ENCODE measurements at regions not wholly inside any gene's neighbourhood (a gene's known extent, or its start where the extent isn't known, plus 50 kb on each side); places are given as distances from the start of the nearest gene placed in this dataset.

- no peak overlapping the region for H3K4me3 ChIP-seq
- WGBS, 2 donors = 44 to 64% methylated on average over 1 of the region's 1 CpG
- H3K27ac ChIP-seq = no peak overlapping the region
- H3K27me3 ChIP-seq = no peaks in the 10 kb centered on the region
- no peaks in the 10 kb centered on the region for H3K4me1 ChIP-seq
- intact Hi-C loops (cut with DNase I) = no loop called here
- no peaks in the 10 kb centered on the region for H3K9me3 ChIP-seq
- TF ChIP-seq POLR2A (IDR thresholded peaks at IDR 0.05) = no peak
- no peak for TF ChIP-seq CTCF (IDR thresholded peaks at IDR 0.05)
- no peak for DNase-seq
- no peaks in the 10 kb centered on the region for H3K36me3 ChIP-seq
These were observed 552.6 kb downstream of the PCDH19 start for GRCh38 chrX:99857455-99857854.

GRCh38 chrX:99833821-99834220 is 576.3 kb downstream of the PCDH19 start:
- Histone ChIP-seq H3K27ac (no peak overlapping the region), H3K4me3 (no peak overlapping the region), H3K27me3 (no peaks in the 10 kb centered on the region), H3K36me3 (no peaks in the 10 kb centered on the region), H3K4me1 (no peaks in the 10 kb centered on the region), H3K9me3 (no peaks in the 10 kb centered on the region)
- 26 to 46% methylated on average over 1 of the region's 1 CpG for WGBS, 2 donors
- DNase-seq = no peak
- no peak for TF ChIP-seq POLR2A (IDR thresholded peaks at IDR 0.05)
- no peak for TF ChIP-seq CTCF (IDR thresholded peaks at IDR 0.05)
- intact Hi-C loops (cut with DNase I) = no loop called here

GRCh38 chrX:99820197-99820596 is 589.9 kb downstream of the PCDH19 start:
- Histone ChIP-seq H3K36me3 (no peaks in the 10 kb centered on the region), H3K9me3 (no peaks in the 10 kb centered on the region), H3K27ac (no peak overlapping the region), H3K4me3 (no peak overlapping the region), H3K27me3 (no peaks in the 10 kb centered on the region), H3K4me1 (no peaks in the 10 kb centered on the region)
- 39% methylated on average over 2 of the region's 2 CpGs; no CpG with 5 or more reads in 1 of the 2 donors for WGBS, 2 donors
- intact Hi-C loops (cut with DNase I) = no loop called here
- TF ChIP-seq POLR2A (IDR thresholded peaks at IDR 0.05) (no peak), CTCF (IDR thresholded peaks at IDR 0.05) (no peak)
- DNase-seq = no peak

GRCh38 chrX:99800016-99800415 is 610.1 kb downstream of the PCDH19 start:
- Histone ChIP-seq H3K36me3 (no peaks in the 10 kb centered on the region), H3K9me3 (peaks cover 0 to 11% (median 0%) of the 10 kb centered on the region in 3 donors), H3K27ac (no peak overlapping the region), H3K27me3 (no peaks in the 10 kb centered on the region), H3K4me3 (no peak overlapping the region), H3K4me1 (no peaks in the 10 kb centered on the region)
- WGBS, 2 donors = 87 to 89% methylated on average over 1 of the region's 1 CpG
- TF ChIP-seq POLR2A (IDR thresholded peaks at IDR 0.05) = no peak
- TF ChIP-seq CTCF (IDR thresholded peaks at IDR 0.05) = no peak
- no peak for DNase-seq
- intact Hi-C loops (cut with DNase I) = no loop called here

- Histone ChIP-seq H3K4me3 (no peak overlapping the region), H3K9me3 (peaks cover 0 to 11% (median 0%) of the 10 kb centered on the region in 3 donors), H3K27me3 (no peaks in the 10 kb centered on the region), H3K4me1 (no peaks in the 10 kb centered on the region), H3K36me3 (no peaks in the 10 kb centered on the region), H3K27ac (no peak overlapping the region)
- intact Hi-C loops (cut with DNase I) = no loop called here
- 44 to 48% methylated on average over 3 of the region's 3 CpGs for WGBS, 2 donors
- TF ChIP-seq POLR2A (IDR thresholded peaks at IDR 0.05) = no peak
- TF ChIP-seq CTCF (IDR thresholded peaks at IDR 0.05) = no peak
- no peak for DNase-seq
These were observed 611.1 kb downstream of the PCDH19 start for GRCh38 chrX:99798936-99799335.

Data from esophagus squamous epithelium (tissue), 5 donors.